ENCODE measurements at regions not wholly inside any gene's neighbourhood (a gene's known extent, or its start where the extent isn't known, plus 50 kb on each side); places are given as distances from the start of the nearest gene placed in this dataset.

DNA sequence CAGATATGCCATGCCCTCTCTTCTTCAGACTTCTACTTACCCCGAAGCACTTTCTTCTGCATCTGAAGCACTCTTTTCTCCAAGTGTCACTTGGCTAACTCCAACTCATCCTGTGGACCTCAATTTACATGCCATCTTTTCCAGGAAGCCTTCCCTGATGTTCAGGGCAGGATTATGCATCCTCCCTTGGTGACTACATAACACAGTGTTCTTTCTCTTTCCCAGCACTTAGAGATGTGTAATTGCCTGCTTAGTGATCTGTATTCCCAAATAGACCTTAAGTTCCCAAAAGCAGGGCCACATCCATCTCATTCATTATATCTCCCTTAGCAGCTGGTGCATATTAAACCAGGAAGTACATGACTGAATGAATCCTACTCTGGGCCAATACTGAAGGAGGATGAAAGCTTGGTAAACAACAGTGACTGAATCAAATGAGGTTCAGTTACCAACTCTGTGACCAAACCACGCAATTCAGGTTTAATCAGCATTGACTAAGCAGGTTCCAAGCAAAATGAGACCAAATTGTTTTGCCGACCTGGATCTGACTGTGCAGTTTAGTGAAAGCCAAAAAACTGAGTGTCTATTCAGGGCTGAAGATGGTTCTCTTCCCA is 121.4 kb upstream of the TCF21 start:
- TF ChIP-seq ZFX (IDR thresholded peaks at IDR 0.05; ENCODE audit: borderline replicate concordance): no peak
- TF ChIP-seq, protein P1, sequence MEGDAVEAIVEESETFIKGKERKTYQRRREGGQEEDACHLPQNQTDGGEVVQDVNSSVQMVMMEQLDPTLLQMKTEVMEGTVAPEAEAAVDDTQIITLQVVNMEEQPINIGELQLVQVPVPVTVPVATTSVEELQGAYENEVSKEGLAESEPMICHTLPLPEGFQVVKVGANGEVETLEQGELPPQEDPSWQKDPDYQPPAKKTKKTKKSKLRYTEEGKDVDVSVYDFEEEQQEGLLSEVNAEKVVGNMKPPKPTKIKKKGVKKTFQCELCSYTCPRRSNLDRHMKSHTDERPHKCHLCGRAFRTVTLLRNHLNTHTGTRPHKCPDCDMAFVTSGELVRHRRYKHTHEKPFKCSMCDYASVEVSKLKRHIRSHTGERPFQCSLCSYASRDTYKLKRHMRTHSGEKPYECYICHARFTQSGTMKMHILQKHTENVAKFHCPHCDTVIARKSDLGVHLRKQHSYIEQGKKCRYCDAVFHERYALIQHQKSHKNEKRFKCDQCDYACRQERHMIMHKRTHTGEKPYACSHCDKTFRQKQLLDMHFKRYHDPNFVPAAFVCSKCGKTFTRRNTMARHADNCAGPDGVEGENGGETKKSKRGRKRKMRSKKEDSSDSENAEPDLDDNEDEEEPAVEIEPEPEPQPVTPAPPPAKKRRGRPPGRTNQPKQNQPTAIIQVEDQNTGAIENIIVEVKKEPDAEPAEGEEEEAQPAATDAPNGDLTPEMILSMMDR (IDR thresholded peaks at IDR 0.05): no peak
